Amygdala (tissue), 56 donors: ENCODE measurements at regions not wholly inside any gene's neighbourhood (a gene's known extent, or its start where the extent isn't known, plus 50 kb on each side); places are given as distances from the start of the nearest gene placed in this dataset.
"Not testable (repeated sequence)": the region's sequence is repeated elsewhere in the genome, so short reads cannot be mapped to it uniquely, and the experiment has no call there.

Experiments
- DNase-seq, 56 donors: peaks; one replicate each; lab custom pipeline; 2025; lab: John Stamatoyannopoulos, UW

- DNase-seq, result no peak
Observed at GRCh38 chr1:30445449-30445848, 277.9 kb downstream of the MATN1 start.

GRCh38 chr1:30444850-30445249, 278.5 kb downstream of the MATN1 start:
- DNase-seq, result no peak

- DNase-seq, result no peak
Observed at GRCh38 chr1:30444401-30444800, 279.0 kb downstream of the MATN1 start.

- DNase-seq, result not testable (repeated sequence)
Observed at GRCh38 chr1:30438274-30438673, 285.1 kb downstream of the MATN1 start.

GRCh38 chr1:30437059-30437576, 286.3 kb downstream of the MATN1 start:
- no peak for DNase-seq

GRCh38 chr1:30427545-30427944, 295.8 kb downstream of the MATN1 start:
- no peak for DNase-seq

- DNase-seq, result no peak
Observed at GRCh38 chr1:30425046-30425445, 298.3 kb downstream of the MATN1 start.

- no peak for DNase-seq
Observed at GRCh38 chr1:30423570-30423969, 299.8 kb downstream of the MATN1 start.

GRCh38 chr1:30422251-30422650, 301.1 kb downstream of the MATN1 start:
- no peak for DNase-seq

- no peak for DNase-seq
Observed at GRCh38 chr1:30420519-30421050, 302.8 kb downstream of the MATN1 start.

GRCh38 chr1:30419831-30420230, 303.6 kb downstream of the MATN1 start:
- DNase-seq, result no peak

GRCh38 chr1:30418939-30419720, 304.3 kb downstream of the MATN1 start:
- no peak for DNase-seq

- no peak for DNase-seq
Observed at GRCh38 chr1:30418061-30418938, 305.1 kb downstream of the MATN1 start.

GRCh38 chr1:30417701-30418046, 305.7 kb downstream of the MATN1 start:
- no peak for DNase-seq

GRCh38 chr1:30417001-30417700, 306.2 kb downstream of the MATN1 start:
- DNase-seq, result no peak

- DNase-seq, result no peak
Observed at GRCh38 chr1:30416221-30416820, 307.1 kb downstream of the MATN1 start.

- no peak for DNase-seq
Observed at GRCh38 chr1:30415171-30415940, 308.0 kb downstream of the MATN1 start.

- no peak for DNase-seq
Observed at GRCh38 chr1:30414851-30415165, 308.6 kb downstream of the MATN1 start.

GRCh38 chr1:30414086-30414850, 309.1 kb downstream of the MATN1 start:
- DNase-seq, result no peak
